Upper lobe of right lung (tissue), 1 donor: ENCODE measurements at regions not wholly inside any gene's neighbourhood (a gene's known extent, or its start where the extent isn't known, plus 50 kb on each side); places are given as distances from the start of the nearest gene placed in this dataset.

Experiments
- ATAC-seq: fragments of 200-7000 bp; cut with Tn5 transposase; one replicate; pipeline ENCODE4 v1.9.1; 2020; ENCODE audit warnings: mild to moderate bottlenecking, moderate library complexity
- DNase-seq: peaks from one replicate; pipeline ENCODE4 v3.0.0-alpha.2; 2020
- H3K27ac ChIP-seq: fragments of 200-600 bp; one replicate; pipeline ENCODE4 v1.8.0; 2022
- H3K27me3 ChIP-seq: fragments of 200-600 bp; one replicate; pipeline ENCODE4 v1.8.0; 2022; ENCODE audit warnings: mild to moderate bottlenecking
- H3K36me3 ChIP-seq: fragments of 200-600 bp; one replicate; pipeline ENCODE4 v1.8.0; 2022
- H3K4me1 ChIP-seq: fragments of 200-600 bp; one replicate; pipeline ENCODE4 v1.8.0; 2022
- H3K4me3 ChIP-seq: fragments of 200-600 bp; one replicate; pipeline ENCODE4 v1.8.0; 2022; ENCODE audit warnings: mild to moderate bottlenecking
- H3K9me3 ChIP-seq: fragments of 200-600 bp; one replicate; pipeline ENCODE4 v1.8.0; 2022
- intact Hi-C: fragments of 100-400 bp; cut with DNase I; formaldehyde crosslinking; loops from one replicate; pipeline ENCODE4 v1.11.0; 2022
- TF ChIP-seq, protein P1 (sequence below): fragments of 200-600 bp; IDR thresholded peaks from one replicate; pipeline ENCODE4 v1.8.0; 2022; ENCODE audit warnings: antibody characterized with exemption
- donor health status: DM: no; HTN: yes; CAD: no; lungs with severe emphysema.

DNA sequence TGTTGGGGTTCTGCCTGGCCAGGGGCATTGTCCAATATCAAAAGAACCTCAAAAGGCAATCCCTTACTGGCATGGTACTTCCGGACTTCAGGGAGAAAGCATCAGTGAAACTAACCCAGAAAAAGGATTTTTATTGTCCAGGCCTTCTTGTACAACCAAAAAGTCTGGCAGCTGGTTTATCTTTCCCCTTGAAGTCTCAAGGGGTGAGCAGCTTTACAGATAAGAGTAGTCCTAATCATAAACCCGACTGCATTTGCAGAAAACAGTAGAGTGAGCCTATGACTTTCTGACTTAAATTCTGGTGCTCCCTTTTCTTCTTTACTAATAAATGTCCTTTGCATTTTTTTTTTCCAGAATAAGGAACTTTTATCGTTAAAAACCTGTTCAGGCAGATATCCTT is 104.0 kb upstream of the CHRM3 start:
- no peaks in the 10 kb centered on the region for H3K9me3 ChIP-seq
- H3K4me1 ChIP-seq, result no peaks in the 10 kb centered on the region
- TF ChIP-seq, protein P1, sequence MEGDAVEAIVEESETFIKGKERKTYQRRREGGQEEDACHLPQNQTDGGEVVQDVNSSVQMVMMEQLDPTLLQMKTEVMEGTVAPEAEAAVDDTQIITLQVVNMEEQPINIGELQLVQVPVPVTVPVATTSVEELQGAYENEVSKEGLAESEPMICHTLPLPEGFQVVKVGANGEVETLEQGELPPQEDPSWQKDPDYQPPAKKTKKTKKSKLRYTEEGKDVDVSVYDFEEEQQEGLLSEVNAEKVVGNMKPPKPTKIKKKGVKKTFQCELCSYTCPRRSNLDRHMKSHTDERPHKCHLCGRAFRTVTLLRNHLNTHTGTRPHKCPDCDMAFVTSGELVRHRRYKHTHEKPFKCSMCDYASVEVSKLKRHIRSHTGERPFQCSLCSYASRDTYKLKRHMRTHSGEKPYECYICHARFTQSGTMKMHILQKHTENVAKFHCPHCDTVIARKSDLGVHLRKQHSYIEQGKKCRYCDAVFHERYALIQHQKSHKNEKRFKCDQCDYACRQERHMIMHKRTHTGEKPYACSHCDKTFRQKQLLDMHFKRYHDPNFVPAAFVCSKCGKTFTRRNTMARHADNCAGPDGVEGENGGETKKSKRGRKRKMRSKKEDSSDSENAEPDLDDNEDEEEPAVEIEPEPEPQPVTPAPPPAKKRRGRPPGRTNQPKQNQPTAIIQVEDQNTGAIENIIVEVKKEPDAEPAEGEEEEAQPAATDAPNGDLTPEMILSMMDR, result no peak
- intact Hi-C loops, result no loop called here
- no peaks in the 10 kb centered on the region for H3K27me3 ChIP-seq
- no peak overlapping the region for H3K27ac ChIP-seq
- no peak overlapping the region for H3K4me3 ChIP-seq
- no peak for ATAC-seq
- no peak for DNase-seq
- H3K36me3 ChIP-seq, result no peaks in the 10 kb centered on the region

DNA sequence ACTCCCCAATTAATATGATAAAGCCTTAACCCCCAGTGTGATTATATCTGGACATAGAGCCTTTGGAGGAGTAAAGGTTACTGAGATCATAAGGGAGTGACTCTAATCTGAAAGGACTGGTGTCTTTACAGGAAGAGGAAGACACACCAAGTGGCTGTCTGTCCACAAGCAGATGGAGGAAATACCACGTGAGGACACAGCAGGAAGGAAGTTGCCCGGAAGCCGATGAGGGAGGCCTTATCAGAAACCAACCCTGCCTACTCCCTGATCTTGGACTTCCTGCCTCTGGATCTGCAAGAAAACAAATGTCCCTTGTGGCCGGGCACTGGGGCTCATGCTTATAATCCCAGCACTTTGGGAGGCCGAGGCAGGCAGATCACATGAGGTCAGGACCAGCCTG is 110.3 kb upstream of the CHRM3 start:
- no peak for DNase-seq
- no peaks in the 10 kb centered on the region for H3K36me3 ChIP-seq
- no peak for ATAC-seq
- no peaks in the 10 kb centered on the region for H3K4me1 ChIP-seq
- no peak overlapping the region for H3K27ac ChIP-seq
- no peaks in the 10 kb centered on the region for H3K27me3 ChIP-seq
- no peaks in the 10 kb centered on the region for H3K9me3 ChIP-seq
- H3K4me3 ChIP-seq, result no peak overlapping the region
- TF ChIP-seq, protein P1, result no peak
- intact Hi-C loops, result no loop called here

DNA sequence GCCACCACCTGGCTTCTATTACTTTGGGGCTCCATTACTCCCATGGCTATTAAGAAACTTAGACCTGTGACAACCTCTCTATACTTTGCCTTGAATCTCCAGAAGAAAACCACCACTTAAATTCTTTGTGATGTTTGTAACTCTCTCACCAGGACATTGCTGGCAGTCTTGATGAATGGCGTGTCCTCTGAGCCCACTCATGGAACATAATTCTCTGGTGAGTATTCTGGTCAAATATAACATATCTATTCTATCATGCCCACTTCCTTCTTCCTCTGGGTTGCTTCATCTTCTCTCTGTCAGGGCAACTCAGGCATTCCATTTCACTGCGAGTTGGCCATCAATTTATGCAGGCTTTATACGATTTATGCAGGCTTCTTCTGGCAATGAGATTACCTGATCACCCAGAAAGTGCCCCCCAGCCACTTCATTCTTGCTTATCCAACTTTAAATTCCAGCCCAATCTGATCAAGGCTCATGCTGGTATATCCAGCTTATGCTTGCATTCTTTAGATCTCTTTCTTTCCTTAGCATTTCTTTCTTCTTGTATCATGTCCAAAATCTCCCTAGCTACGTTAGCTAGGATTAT is 112.0 kb upstream of the CHRM3 start:
- Histone ChIP-seq H3K4me3 (no peak overlapping the region), H3K4me1 (no peaks in the 10 kb centered on the region), H3K27me3 (no peaks in the 10 kb centered on the region), H3K36me3 (no peaks in the 10 kb centered on the region), H3K9me3 (no peaks in the 10 kb centered on the region), H3K27ac (no peak overlapping the region)
- DNase-seq (no peak), ATAC-seq (no peak)
- intact Hi-C loops, result no loop called here
- TF ChIP-seq, protein P1, result no peak

DNA sequence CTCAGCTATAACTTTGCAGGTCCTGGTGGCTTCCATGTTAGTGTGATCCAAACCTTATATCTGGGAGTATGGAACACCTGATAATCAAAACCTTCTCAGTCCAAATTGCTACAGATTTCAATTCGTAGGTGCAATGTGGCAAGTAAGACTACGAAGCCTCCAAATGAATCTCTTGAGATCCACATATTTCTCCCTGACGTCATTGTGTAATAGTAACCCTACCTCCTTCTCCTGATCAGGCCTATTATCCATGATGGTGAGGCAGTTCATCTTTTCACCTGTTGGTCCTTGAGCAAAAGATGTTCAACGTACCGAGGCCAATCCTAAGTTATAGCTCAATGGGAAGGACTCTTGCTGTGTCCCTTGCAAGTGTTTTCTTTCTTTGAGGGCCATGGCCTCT is 115.9 kb upstream of the CHRM3 start:
- no peak for ATAC-seq
- H3K4me3 ChIP-seq, result no peak overlapping the region
- no peaks in the 10 kb centered on the region for H3K27me3 ChIP-seq
- no peaks in the 10 kb centered on the region for H3K9me3 ChIP-seq
- DNase-seq, result no peak
- no peaks in the 10 kb centered on the region for H3K36me3 ChIP-seq
- TF ChIP-seq, protein P1, result no peak
- H3K27ac ChIP-seq, result no peak overlapping the region
- intact Hi-C loops, result no loop called here
- no peaks in the 10 kb centered on the region for H3K4me1 ChIP-seq

DNA sequence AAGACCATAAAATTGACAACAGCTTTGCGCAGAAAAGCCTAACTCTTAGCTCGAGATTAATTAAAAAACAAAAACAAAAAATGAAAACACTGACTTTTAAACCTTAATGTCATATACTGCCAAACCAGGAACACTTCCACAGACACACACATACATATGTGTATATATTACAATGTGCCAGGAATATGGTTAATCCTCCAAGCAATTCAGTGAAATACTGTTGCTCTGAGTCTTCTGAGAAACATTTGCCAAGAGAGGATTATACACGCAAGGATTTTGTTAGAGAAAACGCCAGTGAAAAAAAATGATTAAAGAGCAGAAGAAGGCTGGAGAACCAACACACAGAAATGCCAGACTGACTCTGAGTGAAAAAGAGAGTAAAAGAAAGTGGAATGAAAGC is 116.7 kb upstream of the CHRM3 start:
- intact Hi-C loops, result no loop called here
- DNase-seq (no peak), ATAC-seq (no peak)
- no peak overlapping the region for H3K27ac ChIP-seq
- H3K4me3 ChIP-seq, result no peak overlapping the region
- TF ChIP-seq, protein P1, result no peak
- no peaks in the 10 kb centered on the region for H3K9me3 ChIP-seq
- no peaks in the 10 kb centered on the region for H3K27me3 ChIP-seq
- no peaks in the 10 kb centered on the region for H3K4me1 ChIP-seq
- H3K36me3 ChIP-seq, result no peaks in the 10 kb centered on the region

DNA sequence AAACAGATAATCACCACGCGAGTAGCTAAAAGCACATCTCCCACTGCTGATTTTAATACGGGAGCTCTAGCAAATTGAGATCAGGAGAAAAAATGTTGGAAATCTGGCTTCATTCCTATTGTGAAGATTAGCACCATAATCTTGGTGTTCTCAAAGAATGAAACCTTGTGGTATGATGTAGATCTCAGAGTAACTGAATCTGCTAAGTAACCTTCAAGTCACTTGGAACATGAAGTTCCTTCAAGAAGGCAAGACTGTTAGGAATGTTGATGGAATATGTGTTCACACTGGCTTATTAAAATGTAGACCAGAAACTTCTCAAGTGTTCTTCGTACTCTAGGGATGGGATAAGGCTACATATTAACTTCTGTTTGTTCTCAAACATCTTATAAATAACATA is 117.4 kb upstream of the CHRM3 start:
- Histone ChIP-seq H3K4me1 (no peaks in the 10 kb centered on the region), H3K36me3 (no peaks in the 10 kb centered on the region), H3K4me3 (no peak overlapping the region), H3K9me3 (no peaks in the 10 kb centered on the region), H3K27me3 (no peaks in the 10 kb centered on the region), H3K27ac (no peak overlapping the region)
- intact Hi-C loops, result no loop called here
- no peak for DNase-seq
- TF ChIP-seq, protein P1, result no peak
- ATAC-seq, result no peak
